ENCODE measurements at regions not wholly inside any gene's neighbourhood (a gene's known extent, or its start where the extent isn't known, plus 50 kb on each side); places are given as distances from the start of the nearest gene placed in this dataset.

- TF ChIP-seq CTCF (IDR thresholded peaks at IDR 0.05; ENCODE audit: insufficient read depth, low read depth, low read length, missing control alignments): no peak
- H3K4me3 ChIP-seq (ENCODE audit: low read length): no peak overlapping the region
- DNase-seq (ENCODE audit: low read depth): no peak
Observed at GRCh38 chr7:16223963-16224707, 197.2 kb downstream of the CRPPA start.

GRCh38 chr7:16212610-16213009 is 208.7 kb downstream of the CRPPA start:
- TF ChIP-seq CTCF (IDR thresholded peaks at IDR 0.05; ENCODE audit: insufficient read depth, low read depth, low read length, missing control alignments): no peak
- DNase-seq (ENCODE audit: low read depth): no peak
- no peak overlapping the region for H3K4me3 ChIP-seq (ENCODE audit: low read length)

DNA sequence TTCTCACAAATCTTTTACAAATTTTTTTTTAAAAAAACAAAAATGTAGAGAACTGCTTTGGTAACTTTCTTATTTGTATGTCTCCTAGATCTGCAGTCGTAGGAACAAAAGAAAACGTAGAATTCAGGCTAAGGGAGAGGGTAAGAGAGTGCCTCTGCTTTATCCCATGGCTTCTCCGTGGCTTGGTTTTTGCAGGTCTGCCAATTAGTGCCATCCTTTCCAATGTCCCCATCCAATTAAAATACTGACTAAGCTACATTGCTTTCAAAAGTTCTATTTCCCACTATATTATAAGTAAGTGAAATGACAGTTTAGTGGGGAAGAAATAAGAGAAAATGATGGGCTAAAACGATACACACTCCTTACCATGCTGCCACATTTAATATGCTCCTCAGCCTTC is 209.3 kb downstream of the CRPPA start:
- H3K4me3 ChIP-seq (ENCODE audit: low read length): no peak overlapping the region
- no peak for DNase-seq (ENCODE audit: low read depth)
- no peak for TF ChIP-seq CTCF (IDR thresholded peaks at IDR 0.05; ENCODE audit: insufficient read depth, low read depth, low read length, missing control alignments)

DNA sequence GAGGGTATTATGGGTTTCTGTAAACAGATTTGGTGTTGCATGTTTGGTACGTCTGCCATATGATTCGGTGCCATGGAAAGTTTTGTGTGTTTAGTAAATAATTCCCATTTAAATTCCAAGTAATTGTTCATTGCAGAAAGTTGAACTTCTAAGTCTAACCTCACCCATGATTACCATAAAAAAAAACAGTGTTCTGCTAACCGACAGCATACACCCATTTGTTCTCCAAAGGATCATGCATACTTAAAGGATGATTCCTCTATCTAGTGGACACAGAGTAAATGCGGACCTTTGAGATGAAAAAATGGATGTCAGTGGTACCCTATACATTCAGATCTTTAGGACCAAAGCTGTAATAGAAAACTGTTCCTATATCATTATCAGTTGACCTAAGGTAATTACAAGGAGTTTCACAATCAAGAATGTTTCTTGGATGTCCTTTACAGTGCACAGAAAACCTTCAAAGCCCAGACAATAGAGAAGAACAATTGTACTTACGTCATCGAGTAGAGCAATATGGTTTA is 209.9 kb downstream of the CRPPA start:
- no peak overlapping the region for H3K4me3 ChIP-seq (ENCODE audit: low read length)
- DNase-seq (ENCODE audit: low read depth): no peak
- TF ChIP-seq CTCF (IDR thresholded peaks at IDR 0.05; ENCODE audit: insufficient read depth, low read depth, low read length, missing control alignments): no peak

- no peak for TF ChIP-seq CTCF (IDR thresholded peaks at IDR 0.05; ENCODE audit: insufficient read depth, low read depth, low read length, missing control alignments)
- no peak overlapping the region for H3K4me3 ChIP-seq (ENCODE audit: low read length)
- DNase-seq (ENCODE audit: low read depth): no peak
Observed at GRCh38 chr7:16210171-16210570, 211.2 kb downstream of the CRPPA start.

GRCh38 chr7:16207321-16207720 is 214.0 kb downstream of the CRPPA start:
- no peak for TF ChIP-seq CTCF (IDR thresholded peaks at IDR 0.05; ENCODE audit: insufficient read depth, low read depth, low read length, missing control alignments)
- DNase-seq (ENCODE audit: low read depth): no peak
- no peak overlapping the region for H3K4me3 ChIP-seq (ENCODE audit: low read length)

GRCh38 chr7:16205466-16205865 is 215.9 kb downstream of the CRPPA start:
- no peak for DNase-seq (ENCODE audit: low read depth)
- no peak for TF ChIP-seq CTCF (IDR thresholded peaks at IDR 0.05; ENCODE audit: insufficient read depth, low read depth, low read length, missing control alignments)
- no peak overlapping the region for H3K4me3 ChIP-seq (ENCODE audit: low read length)
